IPS DF 6.9 (cell line): ENCODE measurements at regions not wholly inside any gene's neighbourhood (a gene's known extent, or its start where the extent isn't known, plus 50 kb on each side); places are given as distances from the start of the nearest gene placed in this dataset.

ENCODE experiments used
- DNase-seq: peaks from one replicate; pipeline ENCODE4 v3.0.0-alpha.2; 2013; ENCODE audit warnings: low read depth, low spot score
- H3K27ac ChIP-seq: one replicate; pipeline ENCODE4 v1.5.1; 2013; ENCODE audit warnings: low read length, control low read depth
- H3K27me3 ChIP-seq: 2 replicates; pipeline ENCODE4 v1.6.1; 2013; ENCODE audit warnings: mild to moderate bottlenecking, low read length; ENCODE audit not compliant: control insufficient read depth, insufficient read depth
- H3K36me3 ChIP-seq: 2 replicates; pipeline ENCODE4 v1.6.1; 2013; ENCODE audit warnings: low read length; ENCODE audit not compliant: control insufficient read depth, insufficient read depth
- H3K4me1 ChIP-seq: 2 replicates; pipeline ENCODE4 v1.6.1; 2013; ENCODE audit warnings: low read length; ENCODE audit not compliant: control insufficient read depth, insufficient read depth
- H3K4me3 ChIP-seq: 2 replicates; pipeline ENCODE4 v1.5.1; 2013; ENCODE audit warnings: mild to moderate bottlenecking, low read length
- H3K9me3 ChIP-seq: 2 replicates; pipeline ENCODE4 v1.6.1; 2013; ENCODE audit warnings: low read length, inconsistent platforms; ENCODE audit not compliant: control insufficient read depth, insufficient read depth
- WGBS: extraction: QIAGEN DNeasy Blood & Tissue Kit; methylation state at CpG from one replicate; pipeline ENCODE4 v1.1.7; 2013; ENCODE audit warnings: mixed read lengths, missing lambda C conversion rate; ENCODE audit not compliant: insufficient read length, insufficient coverage; 5-methylcytosine and 5-hydroxymethylcytosine counted together

DNA sequence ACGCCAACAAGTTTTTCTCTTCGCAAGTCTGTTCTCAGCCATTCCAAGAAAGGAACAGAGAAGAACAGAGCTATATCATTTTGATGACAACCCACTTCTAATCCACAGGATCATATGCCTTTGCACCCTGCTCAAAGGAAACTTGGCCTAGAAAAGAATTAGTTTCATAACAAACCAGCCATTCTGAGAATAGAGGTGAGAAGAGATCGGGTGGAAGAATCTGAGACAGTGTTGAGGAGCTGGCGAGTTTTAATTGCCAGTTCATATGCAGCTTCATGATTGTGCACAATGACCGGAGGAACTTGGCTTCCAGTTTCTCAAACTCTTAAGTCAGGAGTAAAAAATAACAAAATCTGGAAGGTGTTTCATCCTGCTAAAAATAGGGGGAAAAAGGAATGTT, 380.0 kb downstream of the NR2F1-AS1 start:
- no peak overlapping the region for H3K27ac ChIP-seq
- WGBS, result no CpG with 5 or more reads among the region's 5 CpGs
- H3K27me3 ChIP-seq, result no peaks in the 10 kb centered on the region
- H3K36me3 ChIP-seq, result no peaks in the 10 kb centered on the region
- DNase-seq, result no peak
- H3K9me3 ChIP-seq, result no peaks in the 10 kb centered on the region
- H3K4me3 ChIP-seq, result no peak overlapping the region
- no peaks in the 10 kb centered on the region for H3K4me1 ChIP-seq

DNA sequence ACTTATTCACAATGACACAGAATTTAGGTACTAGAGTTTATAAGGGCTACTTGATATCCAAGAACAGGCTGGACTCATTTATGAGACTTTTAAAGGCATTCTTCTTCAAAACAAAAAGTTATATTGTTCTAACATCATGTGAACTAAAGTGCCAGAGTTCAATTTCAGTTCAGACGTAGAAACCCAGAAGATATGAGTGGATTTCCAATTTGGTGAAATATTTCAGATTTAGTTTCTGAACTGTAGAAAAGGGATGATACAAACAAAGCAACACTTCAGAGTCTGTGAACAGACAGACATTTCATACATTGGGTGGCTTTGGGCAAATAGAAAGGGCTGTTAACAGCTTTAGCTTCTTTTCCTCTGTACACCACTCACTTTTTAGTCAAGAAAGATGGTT, 384.0 kb downstream of the NR2F1-AS1 start:
- H3K9me3 ChIP-seq, result no peaks in the 10 kb centered on the region
- H3K4me1 ChIP-seq, result no peaks in the 10 kb centered on the region
- WGBS, result no CpG with 5 or more reads among the region's 1 CpG
- no peak for DNase-seq
- no peaks in the 10 kb centered on the region for H3K36me3 ChIP-seq
- H3K4me3 ChIP-seq, result no peak overlapping the region
- H3K27ac ChIP-seq, result no peak overlapping the region
- no peaks in the 10 kb centered on the region for H3K27me3 ChIP-seq

DNA sequence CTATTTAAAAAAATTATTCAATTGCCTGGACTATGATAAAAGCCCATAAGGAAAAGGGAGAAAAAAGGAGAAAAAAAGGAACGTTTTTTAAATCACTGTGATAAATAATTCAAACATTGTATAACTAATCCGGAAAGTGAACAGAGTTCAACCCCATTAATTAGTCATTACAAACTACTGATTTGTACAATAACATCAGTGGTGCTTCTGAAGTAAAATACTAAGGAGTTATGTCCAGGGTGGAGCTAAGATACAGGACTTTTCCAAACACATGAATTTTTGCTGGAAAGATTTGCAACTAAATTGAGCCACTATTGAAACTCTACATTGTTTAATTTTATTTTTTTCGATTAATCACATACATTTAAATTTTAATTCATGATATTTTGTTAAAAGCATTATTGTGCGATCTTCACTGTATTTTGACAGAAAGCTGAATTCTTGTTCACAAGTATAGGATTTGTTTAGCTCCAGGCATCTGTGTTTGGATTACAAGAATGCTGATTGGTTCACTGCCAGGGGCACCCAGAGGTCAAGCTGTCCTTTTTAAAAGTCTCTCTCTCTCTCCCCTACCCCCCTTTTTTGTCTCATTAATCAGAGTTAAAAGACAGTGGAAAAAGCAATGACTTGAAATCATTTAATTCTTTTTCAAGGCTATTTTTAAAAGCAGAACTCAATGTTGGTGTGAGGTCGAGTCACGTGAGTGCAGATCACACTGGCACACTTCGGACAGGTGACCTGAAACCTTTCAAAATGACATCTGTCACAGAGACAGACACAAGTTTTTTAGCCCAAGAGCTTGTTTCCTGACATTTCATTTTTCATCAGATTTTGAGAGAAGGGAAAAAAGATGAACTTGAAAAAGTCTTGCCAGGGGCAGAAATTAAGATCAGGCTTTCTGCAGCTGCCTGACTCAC, 387.3 kb downstream of the NR2F1-AS1 start:
- H3K27ac ChIP-seq, result no peak overlapping the region
- 100% methylated on average over 1 of the region's 7 CpGs for WGBS
- no peaks in the 10 kb centered on the region for H3K36me3 ChIP-seq
- no peaks in the 10 kb centered on the region for H3K4me1 ChIP-seq
- H3K4me3 ChIP-seq, result no peak overlapping the region
- no peak for DNase-seq
- no peaks in the 10 kb centered on the region for H3K9me3 ChIP-seq
- no peaks in the 10 kb centered on the region for H3K27me3 ChIP-seq

DNA sequence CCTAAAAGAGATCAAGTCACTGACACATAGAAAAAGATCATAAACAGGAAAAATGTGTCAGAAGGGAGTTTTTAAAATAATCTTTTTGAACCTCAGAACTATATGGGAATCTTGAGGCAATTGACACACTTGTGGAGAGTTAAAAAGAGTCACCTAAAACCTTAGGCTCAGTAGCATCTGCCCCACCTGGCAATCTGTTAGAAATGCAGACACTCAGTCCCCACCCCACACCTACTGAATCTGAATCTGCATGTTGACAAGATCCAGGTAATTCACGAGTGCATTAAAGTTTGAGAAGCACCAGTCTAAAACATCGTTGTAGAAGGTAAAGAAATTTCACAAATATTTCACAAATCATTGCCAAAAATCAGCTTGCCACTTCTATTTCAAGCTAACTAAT, 388.3 kb downstream of the NR2F1-AS1 start:
- no CpG with 5 or more reads among the region's 2 CpGs for WGBS

DNA sequence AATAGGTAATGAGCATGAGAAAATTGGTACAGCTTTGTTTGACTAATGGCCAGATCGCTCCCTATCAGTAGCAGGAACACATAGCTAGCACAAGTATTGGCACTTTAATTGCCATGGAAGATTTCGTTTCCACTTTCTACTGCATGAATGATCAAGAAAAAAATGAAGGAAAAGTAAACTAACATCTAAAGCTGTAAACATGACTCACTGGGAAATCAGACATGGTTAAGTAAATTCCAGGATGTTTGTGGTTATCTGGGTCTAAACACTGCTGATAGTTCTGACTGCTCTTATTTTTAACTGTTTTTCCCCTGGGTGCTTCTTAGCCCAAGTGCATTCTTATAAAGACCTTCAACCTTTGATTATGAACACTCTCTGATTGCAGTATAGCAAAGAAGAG, 388.9 kb downstream of the NR2F1-AS1 start:
- WGBS, result no CpG with 5 or more reads among the region's 2 CpGs
- no peaks in the 10 kb centered on the region for H3K4me1 ChIP-seq

More for the DNA sequence above, 388.3 kb downstream of the NR2F1-AS1 start:
- Histone ChIP-seq H3K36me3 (no peaks in the 10 kb centered on the region), H3K27me3 (no peaks in the 10 kb centered on the region), H3K4me1 (no peaks in the 10 kb centered on the region), H3K27ac (no peak overlapping the region), H3K9me3 (no peaks in the 10 kb centered on the region), H3K4me3 (no peak overlapping the region)
- DNase-seq, result no peak

DNA sequence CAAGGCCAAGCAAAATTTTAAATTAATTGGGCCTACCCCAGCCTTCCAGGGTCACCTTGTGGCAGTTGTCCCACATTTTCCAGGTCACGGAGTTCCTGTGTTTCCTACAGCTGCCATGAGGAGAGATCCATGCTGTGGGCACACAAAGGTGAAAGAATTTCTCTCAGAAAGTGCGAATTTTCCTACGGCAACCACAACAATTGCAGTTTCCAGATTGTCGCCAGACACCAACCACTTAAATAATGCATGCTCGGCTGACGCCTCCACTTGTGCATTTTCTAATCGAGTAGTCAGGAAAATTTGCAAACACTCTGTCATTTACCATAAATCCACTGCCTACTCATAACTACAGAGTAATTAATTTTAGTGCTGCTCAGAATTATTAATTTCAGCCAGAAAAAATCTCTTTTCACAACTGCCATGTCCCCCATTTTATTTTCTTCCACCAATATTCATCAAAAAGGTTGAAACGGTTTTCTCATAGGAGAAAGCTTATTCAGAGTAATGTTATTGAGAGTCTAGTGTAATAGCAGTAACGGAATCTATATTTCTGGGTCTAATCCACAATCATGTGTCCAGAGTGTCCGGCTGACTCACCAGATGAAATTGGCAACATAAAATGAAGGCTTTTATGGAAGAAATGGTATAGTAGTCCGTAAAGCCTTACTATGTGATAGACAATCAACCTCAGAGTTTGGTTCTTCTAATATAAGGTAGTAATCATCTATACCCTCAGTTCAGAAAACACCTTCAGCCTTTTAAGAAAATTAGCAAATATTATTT, 389.8 kb downstream of the NR2F1-AS1 start:
- H3K36me3 ChIP-seq, result no peaks in the 10 kb centered on the region

More for the DNA sequence above, 388.9 kb downstream of the NR2F1-AS1 start:
- H3K27ac ChIP-seq, result no peak overlapping the region
- H3K4me3 ChIP-seq, result no peak overlapping the region
- no peaks in the 10 kb centered on the region for H3K36me3 ChIP-seq
- H3K27me3 ChIP-seq, result no peaks in the 10 kb centered on the region
- DNase-seq, result no peak
- H3K9me3 ChIP-seq, result no peaks in the 10 kb centered on the region

DNA sequence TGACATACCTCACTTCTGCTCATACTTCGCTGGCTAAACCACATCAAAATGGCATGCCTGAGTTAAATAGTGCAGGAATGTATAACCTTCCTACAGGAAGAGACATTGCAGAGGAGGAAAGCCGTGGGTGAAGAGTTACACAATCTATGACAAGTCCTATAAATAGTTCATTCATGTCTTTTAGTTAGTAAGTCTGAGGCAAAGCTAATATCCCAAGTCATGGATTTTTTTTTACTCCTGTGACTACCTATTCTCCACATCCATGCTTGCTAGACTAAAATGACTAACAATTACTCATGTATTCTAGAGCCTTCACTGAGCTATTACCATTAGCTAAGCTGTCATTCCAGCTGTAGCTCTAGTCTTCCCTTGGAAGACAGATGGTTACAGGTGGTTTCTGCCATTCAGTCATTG, 391.3 kb downstream of the NR2F1-AS1 start:
- DNase-seq, result no peak
- H3K27me3 ChIP-seq, result no peaks in the 10 kb centered on the region
- H3K4me3 ChIP-seq, result no peak overlapping the region
- H3K27ac ChIP-seq, result no peak overlapping the region
- no CpG with 5 or more reads among the region's 2 CpGs for WGBS
- H3K9me3 ChIP-seq, result no peaks in the 10 kb centered on the region
- no peaks in the 10 kb centered on the region for H3K36me3 ChIP-seq
- no peaks in the 10 kb centered on the region for H3K4me1 ChIP-seq

More for the DNA sequence above, 389.8 kb downstream of the NR2F1-AS1 start:
- H3K4me1 ChIP-seq, result no peaks in the 10 kb centered on the region
- no peaks in the 10 kb centered on the region for H3K27me3 ChIP-seq
- no peak for DNase-seq
- WGBS, result no CpG with 5 or more reads among the region's 11 CpGs
- H3K4me3 ChIP-seq, result no peak overlapping the region
- no peaks in the 10 kb centered on the region for H3K9me3 ChIP-seq
- H3K27ac ChIP-seq, result no peak overlapping the region

DNA sequence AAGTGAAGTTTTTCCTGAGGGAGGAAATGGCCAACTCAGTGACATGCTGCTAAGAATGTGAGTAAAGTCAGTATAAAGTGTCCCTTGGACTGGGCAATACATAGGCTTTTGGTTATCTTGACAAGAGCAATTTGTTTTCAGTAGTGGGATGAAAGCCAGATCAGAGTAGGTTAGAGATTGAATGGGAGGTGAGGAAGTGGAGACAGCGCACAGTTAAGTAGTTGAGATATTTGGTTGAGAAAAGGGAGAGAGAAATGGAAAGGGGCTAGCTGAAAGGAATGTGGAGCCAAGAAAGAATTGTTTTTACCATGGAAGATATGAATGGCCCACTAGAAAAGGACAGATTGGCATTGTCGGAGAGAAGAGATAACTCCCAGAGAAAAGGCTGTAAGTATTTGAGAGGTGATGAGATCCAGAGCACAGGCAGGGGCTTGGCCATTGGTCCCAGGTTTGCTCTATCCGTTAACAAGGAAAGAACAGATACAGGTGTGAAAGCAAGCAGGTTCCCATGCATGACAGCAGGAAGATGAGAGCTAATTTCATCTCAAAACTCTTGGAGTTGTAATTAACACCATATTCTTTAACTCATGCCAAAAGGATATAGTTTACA, 392.0 kb downstream of the NR2F1-AS1 start:
- no peak overlapping the region for H3K4me3 ChIP-seq
- no peaks in the 10 kb centered on the region for H3K4me1 ChIP-seq
- H3K36me3 ChIP-seq, result no peaks in the 10 kb centered on the region
- no peak for DNase-seq
- 100% methylated on average over 1 of the region's 3 CpGs for WGBS
- no peak overlapping the region for H3K27ac ChIP-seq
- no peaks in the 10 kb centered on the region for H3K9me3 ChIP-seq
- no peaks in the 10 kb centered on the region for H3K27me3 ChIP-seq

DNA sequence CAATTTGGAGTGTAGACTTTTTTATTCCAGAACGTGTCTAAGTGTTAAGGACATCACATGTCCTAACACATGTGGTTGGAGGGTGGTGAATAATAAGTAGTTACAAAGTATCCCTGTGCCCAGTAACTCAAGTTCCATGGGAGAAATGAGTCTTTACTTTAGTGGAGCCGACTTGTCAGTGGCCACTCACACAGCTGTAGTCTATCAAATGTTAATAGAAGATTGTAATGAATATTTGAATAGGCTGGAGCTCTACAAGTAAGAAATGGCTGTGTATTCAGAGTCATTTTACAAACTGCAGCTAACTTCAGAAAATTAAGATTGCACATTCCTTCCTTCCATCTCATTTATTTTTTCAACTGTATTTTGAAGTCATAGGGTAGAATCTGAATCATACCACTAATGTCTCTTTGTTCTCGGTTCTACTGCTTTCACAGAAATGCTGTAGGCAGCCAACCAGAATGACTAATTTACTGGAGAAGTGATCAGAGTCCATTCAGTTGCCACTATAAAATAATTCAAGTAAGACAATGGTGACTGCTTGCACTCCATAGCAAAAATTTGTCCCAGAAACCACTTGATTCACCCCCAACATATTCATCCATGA, 394.8 kb downstream of the NR2F1-AS1 start:
- H3K36me3 ChIP-seq, result no peaks in the 10 kb centered on the region
- whole genome bisulfite sequencing, result no CpG with 5 or more reads among the region's 3 CpGs
- H3K4me3 ChIP-seq, result no peak overlapping the region
- H3K27me3 ChIP-seq, result no peaks in the 10 kb centered on the region
- no peak for DNase-seq
- H3K4me1 ChIP-seq, result no peaks in the 10 kb centered on the region
- no peaks in the 10 kb centered on the region for H3K9me3 ChIP-seq
- no peak overlapping the region for H3K27ac ChIP-seq

DNA sequence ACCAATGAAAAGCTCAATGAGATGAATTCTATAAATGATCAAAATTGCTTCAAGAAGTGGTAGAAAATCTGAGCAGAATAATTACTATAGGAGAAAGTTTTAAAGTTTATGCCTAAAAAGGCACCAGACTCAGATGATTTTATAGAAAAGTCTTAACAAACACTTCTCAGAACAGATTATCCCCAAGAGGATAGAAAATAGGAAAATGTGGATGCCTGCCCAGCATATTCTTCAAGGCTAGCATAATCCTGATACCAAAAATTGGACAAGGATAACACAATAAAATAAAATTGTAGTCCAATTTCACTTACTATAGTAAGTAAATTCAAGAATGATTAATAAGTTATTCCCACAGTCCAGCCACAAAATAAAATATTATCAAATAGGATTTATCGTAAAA, 397.0 kb downstream of the NR2F1-AS1 start:
- Histone ChIP-seq H3K4me1 (no peaks in the 10 kb centered on the region), H3K36me3 (no peaks in the 10 kb centered on the region), H3K4me3 (no peak overlapping the region), H3K27me3 (no peaks in the 10 kb centered on the region), H3K9me3 (no peaks in the 10 kb centered on the region), H3K27ac (no peak overlapping the region)
- WGBS, result no CpG with 5 or more reads among the region's 1 CpG
- no peak for DNase-seq
